ENCODE measurements at regions not wholly inside any gene's neighbourhood (a gene's known extent, or its start where the extent isn't known, plus 50 kb on each side); places are given as distances from the start of the nearest gene placed in this dataset.

DNA sequence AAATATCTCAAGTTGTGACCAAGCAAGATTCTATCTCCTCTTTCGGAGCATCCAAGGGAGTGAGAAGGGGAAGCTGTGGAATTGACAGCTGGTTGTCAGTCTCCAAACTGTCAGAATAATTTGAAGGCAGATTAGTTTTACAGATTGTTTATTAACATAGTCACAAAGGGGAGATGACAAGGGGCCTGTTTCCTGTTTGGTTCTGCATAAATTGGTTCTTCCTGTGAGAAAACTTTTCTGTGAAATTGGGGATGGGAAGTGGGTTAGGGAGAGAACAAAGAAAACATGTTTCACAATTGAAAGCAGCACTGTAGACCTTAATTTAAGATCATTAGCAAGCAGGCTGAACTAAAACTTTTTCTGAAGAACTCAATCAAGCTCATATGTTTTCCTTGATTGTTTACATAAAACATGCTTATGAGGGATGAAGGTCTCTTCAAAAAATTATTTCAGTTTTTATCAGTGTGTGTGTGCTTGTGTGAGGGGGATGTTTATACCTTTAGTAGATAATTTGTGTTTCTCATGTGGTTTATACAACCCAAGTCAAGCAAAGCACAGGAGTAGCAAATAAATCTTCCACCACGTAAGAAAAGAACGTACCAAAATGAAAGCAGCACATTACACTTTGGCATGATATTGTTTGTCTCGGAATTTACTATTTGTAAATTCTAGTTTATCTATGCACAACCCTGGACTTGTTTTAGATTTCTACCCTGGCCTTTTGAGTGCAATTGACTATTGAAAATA is 604.9 kb upstream of the CDH2 start:
- H3K36me3 Mint-ChIP-seq (ENCODE audit: insufficient read depth in 1 of 3, low read depth in 3 of 3), result no peaks in the 10 kb centered on the region
- no peak for DNase-seq
- no peak overlapping the region for H3K18ac ChIP-seq (ENCODE audit: insufficient read length, low read depth, low read length)

More for the DNA sequence above, 604.9 kb upstream of the CDH2 start:
- Histone ChIP-seq H3T11ph (ENCODE audit: low read length) (no peak overlapping the region), H3K56ac (ENCODE audit: insufficient read length, low read depth, low read length) (no peak overlapping the region), H3K27me3 (ENCODE audit: insufficient read depth, low read length) (no peaks in the 10 kb centered on the region), H2BK15ac (ENCODE audit: low read depth, low read length) (no peak overlapping the region), H2BK5ac (ENCODE audit: insufficient read length, low read length) (no peak overlapping the region), H3K9me3 (ENCODE audit: control insufficient read depth, low read depth, low read length) (no peaks in the 10 kb centered on the region), H4K20me1 (ENCODE audit: control insufficient read depth, insufficient read depth, insufficient read length) (no peaks in the 10 kb centered on the region), H2BK12ac (ENCODE audit: insufficient read length, low read depth, low read length) (no peak overlapping the region), H3K79me1 (ENCODE audit: insufficient read depth, low read depth, low read length, poor library complexity, severe bottlenecking) (no peaks in the 10 kb centered on the region), H2AFZ (ENCODE audit: low read length) (no peak overlapping the region), H2BK20ac (ENCODE audit: low read depth, low read length, poor library complexity, severe bottlenecking) (no peak overlapping the region), H3K79me2 (ENCODE audit: insufficient read depth, low read length) (no peaks in the 10 kb centered on the region), H4K8ac (replicated peaks; ENCODE audit: insufficient read length, low read depth, low read length) (no peak overlapping the region), H3K4me1 (ENCODE audit: insufficient read depth, low read length) (no peaks in the 10 kb centered on the region), H2BK120ac (ENCODE audit: low read depth, low read length, poor library complexity, severe bottlenecking) (no peak overlapping the region), H3K4ac (ENCODE audit: low read depth, low read length) (no peak overlapping the region), H2AK5ac (ENCODE audit: insufficient read length, low read length) (no peak overlapping the region), H3K4me2 (ENCODE audit: insufficient read depth, insufficient read length, low read length) (no peak overlapping the region), H3K23me2 (ENCODE audit: insufficient read length, low read depth, low read length, poor library complexity, severe bottlenecking) (no peaks in the 10 kb centered on the region), H4K91ac (ENCODE audit: insufficient read length, low read depth, low read length) (no peak overlapping the region), H3K23ac (ENCODE audit: insufficient read length, low read depth, low read length) (no peak overlapping the region), H3K9ac (ENCODE audit: extremely low read depth, insufficient read length, low read length) (no peak overlapping the region), H3K27ac (ENCODE audit: insufficient read length, low read depth, low read length) (no peak overlapping the region), H4K5ac (ENCODE audit: insufficient read length, low read depth, low read length) (no peak overlapping the region), H3K14ac (ENCODE audit: insufficient read depth, low read length) (no peak overlapping the region)
- no CpG with 5 or more reads among the region's 4 CpGs for WGBS (ENCODE audit: extremely low coverage, insufficient read length, low lambda C conversion rate)
- no peak overlapping the region for H3K4me3 Mint-ChIP-seq
- H3K27me3 Mint-ChIP-seq (ENCODE audit: low read depth), result no peaks in the 10 kb centered on the region
- H3K9me3 Mint-ChIP-seq, result no peaks in the 10 kb centered on the region
- no peak overlapping the region for H3K27ac Mint-ChIP-seq
- TF ChIP-seq, protein P1, sequence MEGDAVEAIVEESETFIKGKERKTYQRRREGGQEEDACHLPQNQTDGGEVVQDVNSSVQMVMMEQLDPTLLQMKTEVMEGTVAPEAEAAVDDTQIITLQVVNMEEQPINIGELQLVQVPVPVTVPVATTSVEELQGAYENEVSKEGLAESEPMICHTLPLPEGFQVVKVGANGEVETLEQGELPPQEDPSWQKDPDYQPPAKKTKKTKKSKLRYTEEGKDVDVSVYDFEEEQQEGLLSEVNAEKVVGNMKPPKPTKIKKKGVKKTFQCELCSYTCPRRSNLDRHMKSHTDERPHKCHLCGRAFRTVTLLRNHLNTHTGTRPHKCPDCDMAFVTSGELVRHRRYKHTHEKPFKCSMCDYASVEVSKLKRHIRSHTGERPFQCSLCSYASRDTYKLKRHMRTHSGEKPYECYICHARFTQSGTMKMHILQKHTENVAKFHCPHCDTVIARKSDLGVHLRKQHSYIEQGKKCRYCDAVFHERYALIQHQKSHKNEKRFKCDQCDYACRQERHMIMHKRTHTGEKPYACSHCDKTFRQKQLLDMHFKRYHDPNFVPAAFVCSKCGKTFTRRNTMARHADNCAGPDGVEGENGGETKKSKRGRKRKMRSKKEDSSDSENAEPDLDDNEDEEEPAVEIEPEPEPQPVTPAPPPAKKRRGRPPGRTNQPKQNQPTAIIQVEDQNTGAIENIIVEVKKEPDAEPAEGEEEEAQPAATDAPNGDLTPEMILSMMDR (conservative IDR thresholded peaks at IDR 0.05), result no peak
- 0 out of 4 replicates have a peak, but pooled peaks cover 2 to 3% of the 10 kb centered on the region in 2 experiments for H3K4me1 Mint-ChIP-seq
